GM18867 (cell line): ENCODE measurements at regions not wholly inside any gene's neighbourhood (a gene's known extent, or its start where the extent isn't known, plus 50 kb on each side); places are given as distances from the start of the nearest gene placed in this dataset.

Experiments used
- ATAC-seq: cut with Tn5 transposase; IDR thresholded peaks from one replicate; pipeline ENCODE4 v1.9.1; 2021; ENCODE audit warnings: mild to moderate bottlenecking, moderate library complexity; ENCODE audit not compliant: unreplicated experiment

DNA sequence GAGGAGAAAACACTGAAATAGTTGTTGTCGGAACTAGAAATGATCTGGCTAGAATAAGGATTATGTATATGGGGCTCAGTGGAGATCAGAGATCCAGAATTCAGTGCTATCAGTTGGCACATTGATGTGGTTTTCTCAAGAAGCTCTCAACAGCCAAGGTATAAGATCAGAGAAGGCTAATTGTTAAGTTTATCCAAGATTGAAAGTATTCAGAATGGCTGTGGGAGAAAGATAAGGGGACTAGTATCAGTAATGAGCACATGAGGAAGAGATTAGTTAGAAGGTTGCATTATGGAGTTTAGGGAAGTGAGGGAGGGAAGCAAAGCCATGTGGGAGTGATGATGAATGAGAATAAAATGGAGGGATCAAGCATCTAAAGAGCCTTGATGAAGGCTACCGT lies 128.1 kb upstream of the MIS18BP1 start:
- ATAC-seq, result no peak

DNA sequence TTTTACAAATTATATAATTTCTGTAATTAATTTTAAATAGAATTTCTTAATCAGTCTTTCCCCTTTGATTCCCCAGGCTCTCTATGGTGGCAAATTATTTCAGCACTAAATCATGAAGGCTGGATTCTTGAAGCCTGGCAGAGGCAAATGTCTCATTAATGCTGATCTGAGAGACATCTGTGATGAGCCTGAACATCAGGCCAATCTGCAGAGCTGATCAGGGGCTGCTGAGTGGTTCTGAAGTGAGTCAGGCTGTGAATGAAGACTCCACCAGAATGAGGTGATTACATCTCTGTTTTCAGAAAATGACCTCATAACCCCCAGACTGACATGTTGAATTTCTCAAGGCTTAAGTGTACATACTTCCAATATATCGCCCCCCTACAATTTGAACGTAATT lies 124.2 kb upstream of the MIS18BP1 start:
- ATAC-seq, result no peak

DNA sequence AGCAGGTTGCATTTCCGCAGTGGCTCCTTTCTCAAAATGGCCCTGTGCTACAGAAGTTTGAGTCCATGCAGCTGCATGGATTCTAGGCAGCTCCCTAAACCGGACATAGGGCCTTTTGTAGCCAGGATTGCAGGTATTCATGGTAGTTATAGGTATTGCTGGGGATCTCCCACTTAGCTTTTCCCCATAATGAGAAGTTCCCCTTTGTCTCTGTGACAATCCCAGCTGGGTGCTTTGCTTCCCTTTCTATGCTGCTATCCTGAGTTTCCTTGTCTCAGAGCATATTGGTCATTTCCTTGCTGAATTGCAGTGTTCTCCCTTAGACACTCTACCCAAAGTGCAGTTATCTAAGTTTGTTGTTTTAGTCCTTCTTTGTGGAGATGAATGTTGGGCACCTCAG lies 120.9 kb upstream of the MIS18BP1 start:
- ATAC-seq, result no peak

DNA sequence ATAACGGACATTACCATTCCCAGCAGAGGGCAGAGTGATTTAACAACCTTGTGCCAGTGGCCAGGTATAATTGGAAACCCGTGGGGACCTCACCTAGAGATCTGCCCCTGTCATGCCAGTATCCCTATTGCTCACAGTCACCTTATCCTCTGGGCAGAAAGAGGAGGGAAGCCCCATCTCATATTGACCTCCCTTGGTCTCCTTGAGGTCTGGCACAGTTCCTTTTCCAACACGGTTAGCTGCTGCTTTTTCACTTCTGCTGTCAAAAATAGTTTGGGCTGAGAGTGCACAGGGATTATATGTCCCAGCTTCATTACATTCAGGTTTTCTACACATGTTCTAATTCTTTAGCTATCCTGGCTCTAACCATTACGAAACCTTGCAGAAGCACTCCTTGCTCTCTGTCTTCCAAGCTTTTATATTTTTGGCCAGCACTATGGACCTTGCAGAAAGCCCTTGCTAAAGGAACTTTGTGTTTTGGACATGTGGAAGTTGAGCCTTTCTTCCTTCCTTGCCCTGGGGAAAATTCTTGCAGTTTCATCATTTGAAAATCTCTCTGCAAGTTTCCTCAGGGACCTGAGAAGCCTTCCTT lies 111.7 kb upstream of the MIS18BP1 start:
- no peak for ATAC-seq

DNA sequence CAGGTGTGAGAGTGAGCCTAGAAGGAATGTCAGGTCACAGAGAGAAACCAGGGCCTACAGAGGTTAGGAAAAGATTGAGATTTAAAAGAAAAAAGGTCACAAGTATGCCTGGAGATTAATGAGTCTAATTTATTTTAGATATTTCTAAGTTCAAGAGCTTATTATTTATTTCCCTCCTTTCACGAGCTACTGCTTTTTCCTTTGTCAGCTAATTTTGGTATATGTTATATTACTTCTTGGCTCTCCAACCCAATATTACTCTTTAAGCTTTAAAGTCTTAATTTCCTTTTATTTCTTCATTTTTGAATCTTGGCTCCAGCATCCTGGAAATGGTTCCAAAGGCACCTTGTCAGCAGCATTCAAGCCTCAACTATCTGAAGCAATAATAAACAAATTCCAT lies 109.5 kb upstream of the MIS18BP1 start:
- ATAC-seq, result no peak

DNA sequence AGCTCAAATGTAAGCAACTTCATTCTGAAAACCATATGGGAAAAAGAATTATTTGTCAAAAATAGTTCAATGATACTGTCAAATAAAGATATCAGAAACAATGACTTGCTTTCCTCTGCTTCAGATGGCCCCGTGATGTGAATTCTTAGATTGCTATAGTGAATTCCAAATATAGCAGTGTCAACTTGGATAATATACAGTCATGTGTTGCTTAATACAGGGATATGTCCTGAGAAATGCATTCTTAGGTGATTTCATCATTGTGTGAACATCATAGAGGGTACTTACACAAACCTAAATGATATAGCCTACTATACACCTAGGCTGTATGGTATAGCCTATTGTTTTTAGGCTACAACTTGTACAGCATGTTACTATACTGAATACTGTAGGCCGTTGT lies 108.7 kb upstream of the MIS18BP1 start:
- no peak for ATAC-seq

DNA sequence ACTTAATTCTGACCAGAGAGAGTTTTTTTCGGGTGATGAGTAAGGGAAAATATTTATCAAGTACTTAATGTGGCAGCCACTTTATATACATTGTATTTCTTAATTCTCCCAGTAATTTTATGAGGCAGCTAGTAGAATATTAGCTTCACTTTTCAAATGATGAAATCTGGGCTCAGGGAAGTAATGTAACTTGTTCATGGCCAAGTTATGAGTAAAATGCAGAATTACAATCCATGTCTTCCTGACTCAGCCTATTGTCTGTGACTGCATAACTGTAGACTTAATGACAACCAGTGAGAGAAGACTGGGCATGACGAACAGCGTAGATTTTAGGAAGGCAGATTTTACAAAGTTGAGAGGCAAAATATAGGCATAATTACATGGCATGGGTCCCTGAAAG lies 106.7 kb upstream of the MIS18BP1 start:
- ATAC-seq, result no peak

DNA sequence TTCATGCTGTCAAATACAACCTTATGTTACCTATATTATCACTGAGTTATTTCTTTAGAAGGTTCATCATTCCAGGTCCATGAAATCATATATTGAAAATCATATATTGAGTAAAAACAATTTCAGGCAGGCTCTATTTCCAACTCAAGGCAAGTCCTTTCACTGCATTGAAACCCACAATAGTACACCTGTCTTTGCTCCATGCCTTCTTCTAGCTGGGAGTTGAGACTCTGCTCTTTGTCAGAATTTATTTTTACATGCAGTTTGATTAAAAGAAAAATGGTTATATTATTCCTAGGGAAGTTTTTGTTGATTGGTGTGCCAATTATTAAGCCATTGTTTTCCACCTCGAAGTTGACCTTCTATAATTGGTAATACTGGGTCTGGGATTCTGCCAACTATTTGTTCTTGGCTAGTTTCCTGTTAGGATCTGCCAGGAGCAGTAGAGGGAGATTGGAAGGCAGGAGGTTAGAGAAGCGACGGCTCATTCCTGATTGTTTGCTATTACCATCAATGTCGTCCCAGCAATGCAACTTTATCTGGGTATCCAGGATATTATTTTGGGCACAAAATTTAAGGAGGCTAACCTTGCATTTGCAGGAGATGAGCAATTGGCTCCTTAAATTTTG lies 79.5 kb upstream of the MIS18BP1 start:
- no peak for ATAC-seq

DNA sequence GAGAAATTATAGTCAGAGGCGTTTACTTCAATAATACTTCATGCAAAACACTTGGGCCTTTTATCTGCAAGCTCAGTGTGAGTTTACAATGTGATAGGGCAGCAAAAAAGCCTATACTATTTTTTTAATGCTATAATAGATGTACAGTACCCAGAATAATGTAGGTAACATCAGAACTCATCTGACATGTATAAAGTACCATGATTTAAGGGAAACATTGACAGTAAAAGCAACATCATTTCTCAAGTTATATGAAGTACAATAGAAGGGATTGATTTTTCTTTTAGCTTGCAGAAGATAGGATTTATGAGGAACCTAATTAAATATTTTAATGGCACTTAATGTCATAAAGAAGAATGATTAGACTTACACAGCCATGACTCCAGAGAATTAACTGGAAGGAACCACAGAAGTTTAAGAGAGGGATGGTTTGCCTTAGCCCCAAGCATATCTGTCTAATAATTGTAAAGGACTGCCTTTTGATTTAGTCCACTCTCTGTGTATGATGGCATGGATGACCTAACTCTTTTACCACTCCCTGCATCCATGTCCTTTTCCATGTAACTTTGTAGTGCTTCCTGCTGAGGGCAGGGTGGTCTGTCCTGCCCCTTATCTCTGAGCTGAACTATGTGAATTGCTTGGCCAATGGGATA lies 55.9 kb upstream of the MIS18BP1 start:
- no peak for ATAC-seq
